CD4-positive, alpha-beta T cell treated with Interleukin-1 beta for 1 hour (primary cell): ENCODE measurements at regions not wholly inside any gene's neighbourhood (a gene's known extent, or its start where the extent isn't known, plus 50 kb on each side); places are given as distances from the start of the nearest gene placed in this dataset.

Experiments
- DNase-seq, 2 donors: peaks; one replicate each; pipeline ENCODE4 v3.0.0-alpha.2; 2020 to 2022

- no peak for DNase-seq
These were observed 916.2 kb downstream of the GRIK2 start for GRCh38 chr6:102309700-102310099.

- no peak for DNase-seq
These were observed 906.8 kb downstream of the GRIK2 start for GRCh38 chr6:102300350-102300749.

- no peak for DNase-seq
These were observed 904.5 kb downstream of the GRIK2 start for GRCh38 chr6:102298051-102298450.
